Stimulated activated naive CD4-positive, alpha-beta T cell (primary cell): ENCODE measurements at regions not wholly inside any gene's neighbourhood (a gene's known extent, or its start where the extent isn't known, plus 50 kb on each side); places are given as distances from the start of the nearest gene placed in this dataset.

ENCODE experiments used
- DNase-seq, 6 experiments: peaks; one replicate each; lab custom pipeline; 2025; lab: John Stamatoyannopoulos, UW

DNA sequence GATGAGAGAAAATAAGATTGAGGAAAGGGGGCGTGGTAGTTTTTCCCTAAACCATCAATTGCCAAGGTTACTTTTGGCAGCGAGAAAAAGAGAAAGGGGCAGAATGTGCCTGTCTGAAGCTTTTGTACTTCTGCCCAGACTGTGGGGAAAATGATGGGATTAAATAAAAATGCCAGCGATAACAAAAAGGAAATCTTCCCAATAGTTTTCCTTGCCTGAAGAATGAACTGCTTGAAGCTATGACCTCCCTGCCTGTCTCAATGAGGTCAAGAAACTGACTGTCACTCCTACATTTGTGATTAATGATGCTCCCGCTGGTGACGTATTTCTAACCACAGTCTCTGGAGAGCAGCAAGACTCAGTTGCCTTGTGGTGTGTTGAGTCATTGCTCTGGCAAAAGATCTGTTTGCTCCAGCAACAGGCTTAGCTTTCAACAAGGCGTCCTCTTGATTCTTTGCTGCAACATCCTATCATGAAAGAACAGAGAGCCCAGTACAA, 1051.5 kb downstream of the DIAPH3 start:
- no peak for DNase-seq

DNA sequence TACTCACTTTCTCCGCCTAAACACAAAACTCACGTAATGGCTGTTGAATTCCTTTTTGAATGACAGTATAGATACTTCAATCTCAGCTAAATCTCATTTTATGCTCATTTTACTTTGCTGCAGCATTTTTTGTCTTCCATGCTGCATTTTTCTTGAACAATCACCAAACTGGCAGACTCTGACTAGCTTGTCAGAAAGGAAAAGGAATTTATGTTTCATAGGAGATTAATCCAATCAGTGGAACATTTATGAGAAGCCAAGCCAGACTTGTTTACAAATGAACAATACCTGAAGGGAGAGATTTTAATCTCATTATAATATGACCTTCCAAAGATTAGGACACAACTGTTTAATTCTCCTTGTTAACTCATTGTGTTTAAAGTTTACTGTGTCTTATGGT, 1044.3 kb downstream of the DIAPH3 start:
- no peak for DNase-seq

DNA sequence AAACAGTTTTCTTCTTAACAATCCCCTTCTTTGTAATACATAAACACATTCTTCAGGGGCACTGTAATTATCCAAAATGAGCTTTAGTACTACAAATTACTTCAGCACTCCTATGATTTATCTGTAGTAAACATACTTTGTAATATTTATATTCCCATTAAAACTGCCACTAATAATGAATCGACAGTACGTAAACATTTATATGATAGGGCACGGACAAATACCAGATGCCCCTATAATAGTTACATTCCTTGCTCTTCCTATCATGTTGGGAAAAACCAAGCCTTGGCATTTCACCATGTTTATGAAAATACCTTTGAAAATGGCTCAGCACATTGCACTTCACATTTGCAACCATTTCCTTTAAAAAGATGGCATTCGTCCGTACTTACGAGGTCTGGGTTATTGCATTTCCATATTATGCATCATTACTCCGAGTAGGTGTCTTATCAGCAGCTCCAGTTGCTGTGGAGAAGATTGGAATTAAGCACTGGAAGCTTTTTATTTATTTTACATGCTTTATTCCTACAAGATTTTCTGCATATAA, 1043.4 kb downstream of the DIAPH3 start:
- DNase-seq, result no peak

DNA sequence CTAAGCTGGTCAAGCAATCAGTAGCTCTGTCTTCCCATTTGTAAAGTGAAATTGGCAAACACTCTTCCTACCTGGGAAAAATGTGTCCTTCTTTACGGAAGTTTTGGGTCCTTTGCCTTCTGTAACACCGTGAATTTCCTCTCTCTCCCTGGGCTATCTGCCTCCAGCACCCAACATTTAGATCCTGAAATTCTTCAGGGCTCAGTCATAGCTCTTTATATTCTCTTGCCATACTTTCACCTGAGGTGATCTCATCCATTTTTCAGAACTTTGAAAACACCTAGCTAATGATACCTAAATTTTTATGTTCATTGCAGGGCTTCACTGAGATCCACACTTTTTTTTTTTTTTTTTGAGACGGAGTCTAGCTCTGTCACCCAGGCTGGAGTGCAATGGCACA, 1042.2 kb downstream of the DIAPH3 start:
- DNase-seq, result no peak

DNA sequence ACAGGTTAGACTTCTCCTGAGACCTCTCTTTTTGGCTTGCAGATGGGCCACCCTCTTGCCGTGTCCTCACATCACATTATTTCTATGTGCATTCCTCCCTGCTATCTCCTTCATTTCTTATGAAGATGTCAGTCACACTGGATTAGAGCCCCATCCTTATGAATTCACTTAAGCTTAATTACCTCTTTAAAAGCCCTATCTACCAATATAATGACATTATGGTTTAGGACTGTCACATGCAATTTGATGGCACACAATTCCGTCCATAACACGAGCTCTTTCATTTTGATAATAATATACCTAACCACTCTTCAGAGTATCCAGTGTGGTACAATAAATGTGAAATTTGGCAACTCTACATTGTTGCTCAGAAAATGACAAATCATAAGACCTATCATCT, 1037.3 kb downstream of the DIAPH3 start:
- no peak for DNase-seq

DNA sequence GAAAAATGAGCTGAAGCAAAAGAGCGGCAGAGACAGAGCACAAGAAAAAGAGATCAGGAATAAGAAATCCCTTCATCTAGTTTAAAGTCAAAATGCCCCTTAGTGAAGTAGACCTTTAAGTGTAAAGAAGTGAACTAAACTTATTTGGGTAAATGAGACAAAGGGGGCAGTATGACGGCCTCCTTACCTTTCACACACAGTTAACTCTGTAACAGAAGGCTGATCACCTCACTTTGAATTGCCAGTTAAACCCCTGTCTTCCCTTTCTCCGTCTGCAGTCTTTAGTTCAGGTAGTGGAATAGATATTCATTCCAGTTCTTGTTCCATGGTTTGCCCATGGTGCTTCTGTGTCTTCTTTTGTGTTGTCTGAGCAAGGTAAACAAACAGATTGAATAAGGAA, 1029.8 kb downstream of the DIAPH3 start:
- no peak for DNase-seq

DNA sequence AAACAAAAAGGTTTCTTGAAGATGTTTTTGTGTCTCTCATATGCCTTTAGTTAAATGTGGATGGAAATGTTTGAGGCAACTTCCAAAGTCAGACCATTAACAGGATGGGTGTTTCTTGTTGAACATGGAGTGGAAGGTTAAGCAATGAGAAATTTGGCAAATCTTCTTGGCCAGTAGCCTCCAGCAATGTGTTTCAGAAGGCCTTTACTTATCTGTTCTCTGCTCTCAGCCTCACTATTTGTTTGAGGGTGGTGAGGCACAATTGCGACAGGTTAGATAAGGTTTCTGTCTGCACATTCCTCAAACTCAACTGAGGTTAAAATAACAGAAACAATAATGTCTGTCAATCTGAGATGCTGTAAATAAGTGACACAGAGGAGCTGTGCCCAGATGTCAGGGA, 1019.0 kb downstream of the DIAPH3 start:
- DNase-seq, result no peak

DNA sequence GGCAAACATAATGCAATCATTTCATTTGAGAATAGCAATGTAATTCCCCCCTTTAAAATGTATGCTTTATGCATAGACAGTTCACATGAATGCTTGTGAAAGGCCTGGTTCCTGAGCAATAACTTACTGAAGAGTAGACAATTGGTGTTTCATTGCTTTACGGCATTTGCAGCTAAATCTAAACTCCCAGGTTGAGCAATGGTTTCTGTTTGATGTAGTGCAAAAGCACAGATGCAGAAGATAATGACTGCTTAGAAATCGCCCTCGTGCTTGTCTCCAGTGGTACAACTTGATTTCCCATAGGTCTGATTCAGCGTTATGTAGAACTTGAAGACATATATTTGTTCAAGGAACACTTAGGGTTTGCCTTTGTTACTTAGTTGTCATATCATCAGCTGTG, 1018.3 kb downstream of the DIAPH3 start:
- no peak for DNase-seq

DNA sequence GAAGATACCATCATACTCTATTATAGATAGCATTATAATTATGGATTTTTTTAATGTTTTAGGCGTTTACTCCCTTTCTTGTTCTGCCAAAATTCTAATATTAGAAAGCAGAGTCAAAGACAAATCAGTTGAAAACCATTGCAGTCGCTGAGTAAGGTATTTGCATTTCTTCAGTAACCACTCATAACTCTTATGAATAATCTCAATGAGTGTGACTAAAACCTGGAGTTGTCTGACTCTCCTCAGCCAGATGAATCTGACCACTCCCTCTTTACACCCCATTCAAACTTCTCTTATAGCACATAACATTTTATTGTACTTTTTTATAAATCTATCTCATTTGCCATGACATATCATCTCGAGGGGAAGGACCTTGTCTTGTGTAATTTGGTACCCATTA, 1006.5 kb downstream of the DIAPH3 start:
- no peak for DNase-seq

DNA sequence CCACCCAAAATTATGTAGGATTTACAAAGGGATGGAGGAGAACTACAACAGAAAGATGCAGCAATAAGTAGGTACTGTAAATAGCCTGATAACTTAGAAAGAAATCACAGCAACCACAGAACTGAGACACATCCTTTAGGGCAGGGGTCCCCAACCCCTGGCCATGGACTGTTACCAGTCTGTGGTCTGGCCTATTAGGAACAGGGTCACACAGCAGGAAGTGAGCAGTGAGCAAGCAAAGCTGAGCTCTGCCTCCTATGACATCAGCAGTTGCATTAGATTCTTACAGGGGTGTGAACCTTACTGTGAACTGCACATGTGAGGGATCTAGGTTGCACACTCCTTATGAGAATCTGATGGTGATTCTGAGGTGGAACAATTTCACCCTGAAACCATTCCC, 997.6 kb downstream of the DIAPH3 start:
- no peak for DNase-seq

DNA sequence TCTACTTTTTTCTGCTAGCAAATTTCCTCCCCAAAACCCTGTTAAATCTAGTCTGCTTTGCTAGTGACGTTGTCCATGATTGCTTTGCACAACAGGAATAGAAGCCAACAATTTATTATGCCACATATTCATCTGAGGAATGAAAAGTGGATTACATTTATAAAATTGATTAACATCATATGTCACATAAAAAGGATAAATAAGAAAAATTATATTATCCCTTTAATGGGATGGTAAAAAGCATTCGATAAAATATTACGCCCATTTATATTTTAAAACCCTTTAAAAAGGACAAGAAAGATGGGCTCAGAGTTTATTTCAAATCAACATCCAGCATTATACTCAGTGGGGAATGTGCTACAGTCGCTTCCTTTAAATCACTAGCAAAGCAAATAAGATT, 991.7 kb downstream of the DIAPH3 start:
- DNase-seq, result no peak

DNA sequence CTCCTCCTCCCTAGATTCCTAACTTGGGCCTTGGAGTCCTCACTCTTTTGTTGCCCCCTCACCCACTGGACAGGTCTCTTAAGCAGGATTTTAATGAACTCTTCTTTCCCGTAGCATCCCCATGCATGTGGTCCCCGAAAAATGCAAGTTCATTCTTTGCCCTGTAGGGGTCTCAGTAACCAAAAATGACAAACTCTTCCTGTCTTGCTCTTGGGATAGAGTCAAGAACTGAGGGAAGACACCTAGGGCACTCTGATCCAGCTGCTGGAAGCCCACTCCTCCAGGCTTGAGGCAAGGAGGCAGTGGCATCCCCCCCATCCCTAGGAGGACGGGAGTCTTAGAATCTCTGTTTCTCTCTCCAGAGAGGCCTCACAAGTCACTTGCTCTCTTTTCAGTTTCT, 987.0 kb downstream of the DIAPH3 start:
- DNase-seq, result no peak

DNA sequence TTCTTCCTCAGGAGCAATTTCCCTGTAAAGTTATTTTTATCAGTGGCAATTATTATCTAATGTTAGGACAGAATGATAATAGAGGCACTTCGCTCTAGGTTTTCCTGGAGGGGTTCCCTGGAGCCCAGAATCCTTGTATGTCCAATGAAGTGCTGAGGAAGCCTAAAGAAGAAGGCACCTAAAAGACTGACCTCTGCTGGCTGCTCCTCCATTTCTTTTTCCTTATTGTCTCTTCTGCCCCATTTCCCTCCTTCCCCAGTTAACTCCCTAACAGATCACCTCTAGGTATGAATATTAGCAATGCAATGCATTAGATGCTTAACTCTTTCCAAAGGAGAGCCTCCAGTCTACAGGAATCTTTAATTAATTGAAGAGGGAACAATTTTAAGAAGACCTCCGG, 985.4 kb downstream of the DIAPH3 start:
- DNase-seq, result no peak

DNA sequence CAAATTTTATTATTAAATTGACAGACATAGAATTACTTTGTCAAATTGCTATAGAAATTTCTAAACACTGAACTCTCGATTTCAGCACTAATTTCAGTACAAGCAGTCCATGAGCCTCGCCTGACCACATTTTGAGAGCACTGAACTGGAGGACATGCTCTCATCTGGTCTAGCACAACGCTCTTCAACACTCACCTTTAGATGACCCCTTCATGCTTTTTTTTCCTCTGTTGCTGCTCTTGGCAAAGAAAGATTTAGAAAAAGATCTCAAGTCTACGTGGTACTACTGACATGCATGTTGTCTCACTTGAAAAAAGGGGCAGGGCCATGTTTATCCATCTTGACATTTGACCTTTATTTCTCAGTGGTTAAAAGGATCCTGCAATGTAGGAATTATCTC, 981.5 kb downstream of the DIAPH3 start:
- DNase-seq, result no peak

DNA sequence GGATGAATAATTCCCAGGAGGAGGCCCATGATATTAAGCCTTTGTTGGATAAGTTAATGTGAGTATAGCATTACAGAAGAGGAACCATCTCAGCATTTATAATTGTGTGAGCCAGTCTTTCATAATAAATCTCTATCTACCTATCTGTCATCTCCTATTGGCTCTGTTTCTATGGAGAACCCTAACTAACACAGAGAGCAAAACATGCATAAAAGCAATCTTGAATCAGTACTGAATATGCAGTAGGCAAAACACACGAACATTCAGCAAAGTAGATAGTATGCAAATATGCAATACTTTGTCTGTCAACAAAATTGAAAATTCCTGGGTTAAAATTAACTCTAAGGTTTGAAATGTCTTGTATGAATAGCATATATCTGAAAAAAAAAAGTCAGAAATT, 966.3 kb downstream of the DIAPH3 start:
- no peak for DNase-seq

DNA sequence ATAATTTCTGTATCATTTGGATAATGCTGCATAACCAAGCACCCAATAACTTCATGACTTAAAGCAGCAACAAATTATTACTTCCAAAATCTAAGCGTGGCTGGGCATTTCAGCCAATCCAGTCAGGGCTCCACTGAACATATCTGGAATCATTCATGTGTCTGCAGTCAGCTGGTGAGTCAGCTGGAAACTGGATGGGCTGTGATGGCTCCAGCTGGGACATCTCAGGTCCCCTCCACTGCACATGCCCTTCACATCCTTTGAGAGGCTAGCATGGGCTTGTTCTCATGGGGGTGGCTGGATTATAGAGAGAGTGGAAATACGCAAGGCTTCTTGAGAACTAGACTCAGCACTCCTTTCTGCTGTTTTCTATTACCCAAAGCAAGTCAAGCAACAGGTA, 961.9 kb downstream of the DIAPH3 start:
- no peak for DNase-seq

DNA sequence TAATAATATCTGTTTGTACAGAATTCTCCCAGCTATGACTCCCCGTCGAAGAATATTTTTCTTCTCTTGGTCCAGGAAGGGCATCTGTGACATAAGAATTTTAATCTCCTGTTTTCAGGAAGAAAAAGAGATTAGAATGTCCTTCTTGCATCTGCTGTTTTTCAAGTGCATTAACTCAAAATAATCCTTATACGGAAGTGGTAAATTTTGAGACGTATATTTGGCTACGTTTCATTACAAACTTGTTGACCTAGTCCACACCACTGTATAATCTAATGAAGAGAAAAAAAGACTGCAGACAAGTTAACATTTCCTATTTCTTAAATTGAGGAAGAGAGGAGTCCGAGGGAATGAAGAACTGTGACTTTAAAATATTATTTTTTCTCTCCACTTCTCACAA, 959.9 kb downstream of the DIAPH3 start:
- no peak for DNase-seq

DNA sequence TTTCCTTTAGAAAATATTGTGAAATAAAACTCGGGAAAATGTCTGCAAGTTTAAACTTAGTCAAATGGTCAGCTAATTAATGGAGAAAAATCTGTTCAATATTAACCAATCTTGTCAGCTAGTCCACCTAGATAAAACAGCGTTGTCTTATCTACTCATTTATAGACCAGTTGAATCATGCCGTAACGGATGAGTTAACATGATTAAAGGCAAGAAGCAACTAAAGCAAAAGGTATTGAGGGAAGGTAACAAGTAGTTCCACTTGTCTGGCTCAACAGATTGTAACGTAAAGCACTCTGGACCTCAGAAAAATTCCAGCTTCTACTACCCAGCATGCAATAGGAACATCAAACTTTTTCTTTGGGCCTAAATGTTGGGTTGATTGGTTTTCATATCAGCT, 958.2 kb downstream of the DIAPH3 start:
- DNase-seq, result no peak

DNA sequence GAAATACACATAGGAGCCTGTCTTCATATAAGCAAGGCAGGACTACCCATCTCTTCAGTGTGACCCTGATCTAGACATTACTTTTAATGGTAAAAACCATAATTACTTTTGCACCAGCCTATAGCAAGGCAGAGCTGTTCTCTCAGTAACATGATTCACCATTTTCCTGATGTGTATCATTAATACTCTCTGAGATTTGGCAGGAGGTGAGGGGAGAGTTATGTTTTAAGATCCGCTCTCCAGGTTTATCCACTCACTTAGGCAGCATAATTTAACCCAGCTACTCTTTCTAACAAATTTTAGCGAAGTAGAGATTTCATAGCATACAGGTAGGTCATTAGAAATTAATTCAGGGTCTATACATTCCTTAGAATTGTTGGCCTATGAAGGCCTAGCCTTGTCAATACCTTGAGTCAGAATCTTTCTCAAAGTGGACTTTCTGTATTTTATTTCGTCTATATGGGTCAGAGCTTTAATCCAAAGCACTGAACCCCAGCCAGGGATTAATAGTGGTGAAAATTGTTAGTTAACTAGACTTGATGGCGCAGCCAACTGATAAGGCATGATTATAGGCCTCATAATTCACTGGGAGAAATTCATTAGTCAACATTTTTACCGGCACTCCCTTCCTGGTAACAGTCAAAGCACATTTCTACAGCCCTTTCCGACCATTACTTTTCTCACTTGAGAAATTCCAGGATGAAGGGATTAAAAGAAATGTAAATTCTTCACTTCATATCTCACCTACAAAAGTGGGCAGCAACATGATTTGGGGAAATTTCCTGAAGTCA, 955.1 kb downstream of the DIAPH3 start:
- no peak for DNase-seq

DNA sequence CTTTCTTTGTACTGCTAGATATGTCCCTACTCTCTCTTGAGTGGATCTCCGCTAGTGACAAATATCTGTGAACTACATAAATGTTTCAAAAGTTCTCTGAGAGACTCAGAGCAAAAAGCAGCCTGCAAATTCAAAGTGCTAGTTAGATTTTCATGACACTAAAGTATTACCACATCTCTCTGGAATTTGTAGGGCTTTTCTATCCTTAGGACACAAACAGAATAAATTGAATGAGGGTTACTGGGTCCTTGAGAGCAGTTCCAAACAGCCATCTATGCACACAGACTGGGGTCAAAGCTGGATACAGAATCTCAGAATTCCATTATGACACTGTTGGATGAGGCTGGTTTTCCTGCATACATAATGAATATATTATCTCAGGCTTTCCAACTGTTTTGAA, 953.2 kb downstream of the DIAPH3 start:
- no peak for DNase-seq

DNA sequence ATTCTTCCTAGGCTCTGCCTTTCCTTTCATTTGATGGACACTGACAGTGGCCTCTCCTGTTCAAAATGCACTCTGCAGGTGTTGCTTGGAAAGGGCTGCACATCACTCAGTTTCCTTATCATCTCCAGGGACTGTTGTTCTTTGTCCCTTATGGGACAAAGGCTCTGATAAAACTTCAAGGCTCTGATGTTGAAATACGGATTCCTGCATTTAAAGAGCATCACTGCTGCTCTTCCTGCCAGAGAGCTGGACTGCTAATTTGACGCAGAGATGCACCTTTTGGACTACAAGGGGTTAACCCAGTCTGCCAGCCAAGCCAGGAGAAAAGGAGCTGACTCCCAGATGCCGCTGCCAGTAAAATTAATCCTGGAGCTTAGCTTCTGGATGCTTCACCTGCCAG, 952.1 kb downstream of the DIAPH3 start:
- no peak for DNase-seq

DNA sequence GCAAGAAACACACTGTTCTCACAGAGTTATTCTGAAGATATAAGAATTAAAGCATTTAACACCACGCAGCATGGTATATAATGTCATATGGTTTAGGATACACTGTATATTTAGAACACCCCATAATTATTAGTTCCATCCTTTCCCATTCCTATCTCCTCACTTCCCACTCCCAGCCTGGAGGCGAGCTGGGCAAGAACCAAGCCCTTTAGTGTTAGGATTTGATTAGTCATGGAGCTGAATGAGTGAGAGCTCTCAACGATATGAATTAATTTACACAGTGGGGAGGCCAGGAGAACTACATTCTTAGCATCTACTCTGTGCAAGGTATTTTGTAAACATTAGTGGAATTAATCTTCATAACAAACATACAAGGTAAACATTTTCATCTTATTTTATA, 934.3 kb downstream of the DIAPH3 start:
- DNase-seq, result no peak

DNA sequence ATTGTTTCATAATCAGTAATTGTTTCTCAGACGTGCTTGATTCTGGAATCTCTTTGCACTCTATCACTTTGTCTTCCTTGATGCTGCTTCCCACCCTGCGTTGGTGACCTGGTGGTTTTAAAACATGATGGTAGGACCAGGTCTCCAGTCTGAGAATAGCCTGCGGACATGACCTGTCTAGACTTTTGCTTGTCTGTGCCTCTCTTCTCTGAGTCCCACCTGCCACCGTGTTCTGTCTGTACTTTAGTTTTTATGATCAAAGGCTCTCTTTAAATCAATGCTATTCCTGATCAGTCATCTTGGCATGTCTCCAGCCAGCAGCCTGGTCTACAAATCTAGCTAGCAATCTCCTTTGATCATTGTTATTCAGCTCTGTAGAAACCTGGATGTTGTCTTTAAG, 933.9 kb downstream of the DIAPH3 start:
- no peak for DNase-seq
